HT1080 (cell line): ENCODE measurements at regions not wholly inside any gene's neighbourhood (a gene's known extent, or its start where the extent isn't known, plus 50 kb on each side); places are given as distances from the start of the nearest gene placed in this dataset.
"Not testable (repeated sequence)": the region's sequence is repeated elsewhere in the genome, so short reads cannot be mapped to it uniquely, and the experiment has no call there.

Source experiments
- DNase-seq: peaks from one replicate; pipeline ENCODE4 v3.0.0-alpha.2; 2015; ENCODE audit warnings: low read depth

DNA sequence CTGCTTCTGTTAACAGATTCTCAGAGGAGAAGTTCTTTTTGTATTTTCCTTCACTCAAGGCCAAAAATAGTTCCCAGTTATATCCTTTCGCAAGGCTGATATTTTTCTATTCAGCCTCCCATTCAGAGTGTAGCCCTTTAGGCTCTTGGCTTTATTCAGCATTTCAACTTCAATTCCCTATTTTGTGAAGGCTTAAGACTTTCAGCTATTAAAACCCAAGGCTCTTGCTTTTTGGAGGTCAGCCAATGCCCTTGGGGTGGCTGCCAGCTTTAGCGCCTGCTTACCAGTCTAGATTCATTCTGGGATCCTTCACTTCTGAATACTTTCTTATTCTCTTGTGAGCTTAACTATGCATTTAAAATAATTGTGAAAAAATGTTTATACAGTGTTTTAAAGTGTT lies 57.3 kb upstream of the ADGRA3 start:
- DNase-seq: no peak

DNA sequence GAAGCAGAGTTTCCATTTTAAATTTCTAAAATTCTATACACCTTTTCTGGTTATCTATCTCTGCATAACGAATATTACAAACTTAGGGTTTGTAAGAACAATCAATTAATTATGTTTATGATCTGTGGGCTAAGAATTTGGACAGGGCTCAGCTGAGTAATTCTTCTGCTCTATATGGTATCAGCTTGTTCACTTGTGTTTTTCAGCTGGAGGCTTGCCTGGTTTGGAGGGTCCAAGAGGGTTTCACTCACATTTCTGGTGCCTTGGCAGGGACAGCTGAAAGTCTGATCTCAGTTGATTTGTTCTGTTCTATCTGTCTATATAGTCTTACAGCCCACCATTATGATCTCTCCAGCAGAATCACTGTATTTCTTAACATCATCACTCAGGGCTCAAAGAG lies 57.8 kb upstream of the ADGRA3 start:
- DNase-seq: no peak

DNA sequence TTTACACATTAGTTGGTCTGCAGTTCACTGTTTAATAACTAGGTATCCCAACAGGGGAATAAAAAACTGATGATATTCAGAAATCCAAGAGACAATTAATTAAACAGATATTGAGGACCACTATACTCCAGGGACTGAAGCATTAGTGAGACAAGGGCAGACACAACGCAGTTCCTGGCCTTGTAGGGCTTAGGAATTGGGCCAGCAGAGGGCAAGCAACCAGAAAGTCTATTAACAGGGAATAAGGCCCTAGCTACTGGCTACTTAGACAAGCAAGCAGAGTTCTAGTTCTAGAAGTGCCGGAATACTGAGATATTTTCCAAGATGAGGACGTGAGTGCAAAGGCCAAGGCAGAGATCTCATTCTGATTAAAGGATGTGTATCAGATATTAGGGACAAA lies 58.6 kb upstream of the ADGRA3 start:
- no peak for DNase-seq

DNA sequence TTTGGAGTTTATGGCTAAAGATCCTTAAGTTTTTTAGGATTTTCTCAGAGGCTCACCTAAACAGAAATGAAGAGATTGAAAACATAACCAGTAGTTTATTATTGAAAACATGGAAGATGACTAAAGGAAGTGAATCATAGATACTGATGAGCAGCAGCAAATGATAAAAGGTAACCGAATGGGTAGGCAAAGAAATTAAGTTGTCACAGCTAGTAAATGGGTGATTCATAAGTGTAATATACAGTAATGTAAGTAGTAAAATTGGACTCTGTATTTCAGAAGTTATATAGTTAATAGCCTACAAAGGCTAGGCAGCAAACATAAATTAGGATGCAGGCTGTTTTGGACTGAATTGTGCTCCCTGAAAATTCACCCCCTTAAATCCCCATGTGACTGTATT lies 59.0 kb upstream of the ADGRA3 start:
- no peak for DNase-seq

DNA sequence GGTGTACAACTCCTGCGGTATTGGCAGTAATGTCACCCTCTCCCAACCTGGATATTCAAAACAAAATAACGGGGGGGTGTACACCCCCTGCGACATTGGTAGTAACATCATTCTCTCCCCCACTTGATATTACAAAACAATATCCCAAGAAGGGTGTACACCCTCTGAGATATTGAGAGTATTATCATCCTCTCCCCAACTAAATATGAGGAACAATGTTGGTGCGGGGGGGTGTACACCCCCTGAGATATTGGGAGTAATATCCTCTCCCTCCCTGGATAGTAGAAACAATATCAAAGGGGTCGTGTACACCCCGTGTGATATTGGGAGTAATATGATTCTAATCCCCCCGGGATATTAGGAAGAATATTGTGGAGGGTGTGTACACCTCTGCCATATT lies 71.4 kb upstream of the ADGRA3 start:
- DNase-seq: no peak

DNA sequence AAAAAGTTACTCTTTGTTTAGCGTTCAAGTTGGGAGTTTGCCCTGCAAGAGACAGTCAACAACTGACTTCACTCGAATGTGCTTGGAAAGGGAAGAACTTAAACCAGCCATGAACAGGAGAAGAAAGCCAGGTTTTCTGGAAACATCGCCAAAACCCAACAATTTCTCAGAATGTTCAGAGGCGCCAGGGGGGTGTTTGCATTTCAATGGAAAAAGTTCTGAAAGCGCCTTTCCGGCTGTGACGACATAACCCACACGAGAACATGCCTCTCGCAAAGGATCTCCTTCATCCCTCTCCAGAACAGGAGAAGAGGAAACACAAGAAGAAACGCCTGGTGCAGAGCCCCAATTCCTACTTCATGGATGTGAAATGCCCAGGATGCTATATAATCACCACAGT lies 78.1 kb upstream of the ADGRA3 start:
- no peak for DNase-seq

DNA sequence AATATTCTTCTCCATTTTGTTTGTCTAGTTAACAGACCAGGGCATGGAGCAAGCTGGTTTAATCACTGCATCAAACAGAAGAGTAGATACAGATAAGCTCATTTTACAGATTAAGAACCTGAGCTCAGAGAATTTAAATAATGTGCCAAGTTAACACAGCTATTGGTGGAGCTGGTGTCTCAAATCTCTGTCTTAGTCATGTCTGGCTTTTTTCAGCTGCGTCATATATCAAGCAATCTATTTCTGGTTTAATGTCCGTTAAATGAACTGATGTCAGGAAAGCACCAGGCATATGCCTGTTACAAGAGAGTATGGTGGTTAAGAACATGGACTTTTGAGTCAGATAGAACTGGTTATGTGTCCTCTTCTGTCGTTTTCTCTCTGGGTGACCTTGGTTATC lies 79.8 kb upstream of the ADGRA3 start:
- DNase-seq: peak; percentile 34

DNA sequence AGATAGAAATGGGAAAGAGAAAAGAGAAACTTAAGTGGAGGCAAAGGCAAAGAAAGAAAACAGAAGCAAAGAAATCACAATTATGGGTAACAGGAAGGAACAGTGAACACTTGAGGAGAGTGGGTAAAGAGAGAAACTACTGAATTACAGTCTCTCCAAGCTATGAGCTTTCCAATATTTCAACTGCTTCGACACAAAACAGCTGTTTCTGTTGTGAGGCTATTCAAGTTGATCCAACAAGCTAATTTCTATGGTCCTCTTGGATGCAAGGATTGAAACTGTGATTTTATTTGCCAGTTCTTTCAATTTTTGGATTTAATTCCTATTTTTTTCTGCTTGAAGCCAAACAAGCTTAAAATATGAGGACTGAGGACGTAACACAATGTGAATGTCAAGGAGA lies 80.5 kb upstream of the ADGRA3 start:
- DNase-seq: no peak

DNA sequence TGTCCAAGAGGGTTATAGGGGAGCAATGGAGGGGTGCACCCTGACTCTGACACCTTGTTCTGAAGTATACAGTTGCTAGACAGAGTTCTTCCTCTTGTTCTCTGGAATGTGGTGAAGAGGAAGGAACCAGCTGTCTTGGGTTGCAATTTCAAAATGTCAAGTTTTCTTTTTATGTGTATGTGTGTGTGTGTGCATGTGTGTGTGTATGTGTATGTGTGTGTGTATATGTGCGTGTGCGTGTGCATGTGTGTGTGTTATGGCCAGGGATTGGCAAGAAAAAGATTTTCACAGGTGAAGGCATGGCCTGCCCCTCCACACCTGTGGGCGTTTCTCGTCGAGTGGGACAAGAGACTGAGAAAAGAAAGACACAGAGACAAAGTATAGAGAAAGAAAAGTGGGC lies 81.6 kb upstream of the ADGRA3 start:
- DNase-seq: no peak

DNA sequence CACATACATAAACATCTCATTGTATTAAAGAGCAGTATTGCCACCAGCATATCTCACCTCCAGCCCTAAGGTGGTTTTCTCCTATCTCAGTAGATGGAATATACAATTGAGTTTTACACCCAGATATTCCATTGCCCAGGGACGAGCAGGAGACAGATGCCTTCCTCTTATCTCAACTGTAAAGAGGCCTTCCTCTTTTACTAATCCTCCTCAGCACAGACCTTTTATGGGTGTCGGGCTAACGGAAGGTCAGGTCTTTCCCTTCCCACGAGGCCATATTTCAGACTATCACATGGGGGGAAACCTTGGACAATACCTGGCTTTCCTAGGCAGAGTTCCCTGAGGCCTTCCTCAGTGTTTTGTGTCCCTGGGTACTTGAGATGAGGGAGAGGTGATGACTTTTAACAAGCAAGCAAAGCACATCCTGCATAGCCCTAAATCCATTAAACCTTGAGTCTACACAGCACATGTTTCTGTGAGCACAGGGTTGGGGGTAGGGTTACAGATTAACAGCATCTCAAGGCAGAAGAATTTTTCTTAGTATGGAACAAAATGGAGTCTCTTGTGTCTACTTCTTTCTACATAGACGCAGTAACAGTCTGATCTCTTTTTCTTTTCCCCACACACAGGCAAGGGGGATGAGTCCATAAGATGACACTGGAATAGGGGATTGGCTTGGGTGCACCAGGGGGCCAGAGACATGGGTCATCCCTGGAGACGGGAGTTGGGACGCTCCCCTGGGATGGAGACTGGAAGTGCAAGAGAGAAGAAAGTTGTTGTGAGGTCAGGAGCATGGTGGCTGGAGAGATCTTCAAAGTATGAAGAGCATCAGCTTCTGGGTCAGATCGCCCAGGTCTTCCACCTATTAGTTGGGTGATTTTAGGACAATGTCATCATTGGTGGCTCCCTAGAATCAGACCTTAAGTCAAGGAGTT lies 82.5 kb upstream of the ADGRA3 start:
- not testable (repeated sequence) for DNase-seq

DNA sequence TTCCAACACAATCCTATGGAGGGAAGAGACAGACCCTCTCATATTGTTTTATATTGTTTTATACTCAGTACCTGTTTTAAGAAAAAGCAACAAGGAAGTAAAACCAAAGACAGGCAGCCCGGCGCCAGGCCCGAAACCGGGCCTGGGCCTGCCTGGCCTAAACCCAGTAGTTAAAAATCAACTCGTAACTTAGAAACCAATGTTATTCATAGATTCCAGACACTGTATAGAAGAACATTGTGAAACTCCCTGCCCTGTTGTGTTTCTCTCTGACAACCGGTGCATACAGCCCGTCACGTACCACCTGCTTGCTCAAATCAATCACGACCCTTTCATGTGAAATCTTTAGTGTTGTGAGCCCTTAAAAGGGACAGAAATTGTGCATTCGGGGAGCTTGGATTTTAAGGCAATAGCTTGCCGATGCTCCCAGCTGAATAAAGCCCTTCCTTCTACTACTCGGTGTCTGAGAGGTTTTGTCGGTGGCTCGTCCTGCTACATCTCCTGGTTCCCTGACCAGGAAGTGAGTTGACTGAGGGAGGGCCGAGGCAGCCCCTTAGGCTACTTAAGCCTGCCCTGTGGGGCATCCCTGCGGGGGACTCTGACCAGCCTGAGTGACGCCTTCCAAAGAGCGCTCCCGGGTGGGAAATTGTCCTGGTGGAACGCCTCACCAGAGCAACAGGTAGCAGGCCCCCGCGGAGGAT lies 83.5 kb upstream of the ADGRA3 start:
- not testable (repeated sequence) for DNase-seq

DNA sequence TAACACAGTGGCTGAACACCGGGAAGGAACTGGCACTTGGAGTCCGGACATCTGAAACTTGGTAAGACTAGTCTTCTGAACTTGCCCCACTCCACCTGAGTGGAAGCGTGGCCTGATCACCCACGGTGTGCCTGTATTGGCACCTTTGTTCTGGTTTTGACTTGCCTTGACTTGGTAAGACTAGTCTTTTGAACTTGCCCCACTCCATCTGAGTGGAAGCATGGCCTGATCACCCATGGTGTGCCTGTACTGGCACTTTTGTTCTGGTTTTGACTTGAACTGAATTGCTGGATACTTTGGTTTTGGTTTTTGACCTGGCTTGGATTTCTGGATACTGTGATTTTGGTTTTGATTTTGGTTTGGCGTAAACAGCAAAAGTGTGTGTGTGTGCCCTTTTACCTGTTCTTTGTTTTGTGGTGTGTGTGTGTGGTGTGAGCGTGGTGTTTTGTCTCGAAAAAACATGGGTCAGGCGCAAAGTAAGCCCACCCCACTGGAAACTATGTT lies 84.1 kb upstream of the ADGRA3 start:
- DNase-seq: not testable (repeated sequence)

DNA sequence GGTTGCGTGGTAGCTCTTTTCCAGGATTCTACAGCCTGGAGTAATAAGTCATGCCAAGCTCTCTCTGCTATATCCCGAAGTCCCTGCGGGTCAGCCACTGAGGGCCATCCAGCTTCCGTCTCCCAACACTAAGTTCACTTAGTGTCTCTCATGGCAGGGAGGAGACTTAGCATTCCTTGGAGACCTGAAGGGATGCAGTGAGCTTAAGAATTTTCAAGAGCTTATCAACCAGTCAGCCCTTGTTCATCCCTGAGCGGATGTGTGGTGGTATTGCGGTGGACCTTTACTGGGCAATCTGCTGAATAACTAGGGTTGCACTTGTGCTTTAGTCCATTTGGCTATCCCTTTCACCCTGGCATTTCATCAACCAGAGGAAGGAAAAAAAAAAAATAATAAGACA lies 85.8 kb upstream of the ADGRA3 start:
- not testable (repeated sequence) for DNase-seq

DNA sequence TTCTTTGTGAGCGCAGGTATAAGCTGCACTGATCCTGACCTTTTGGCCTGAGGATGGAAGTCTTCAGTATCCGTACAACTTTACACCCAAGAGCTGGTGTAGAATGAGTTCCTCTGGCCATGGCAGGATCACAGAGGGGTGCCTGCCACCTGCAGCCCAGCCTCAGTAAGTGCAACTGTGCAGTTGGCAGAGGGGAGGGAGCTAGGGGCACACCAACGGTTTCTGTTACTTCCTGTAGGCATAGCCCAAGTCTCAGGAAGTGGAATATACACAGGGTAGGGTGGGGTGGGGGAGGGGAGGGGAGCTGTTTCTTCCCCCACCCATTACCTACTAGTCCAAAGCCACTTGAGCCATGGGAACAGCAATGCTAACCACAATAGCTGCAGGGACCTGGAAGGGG lies 85.4 kb upstream of the GBA3 start:
- peak; percentile 68 for DNase-seq

DNA sequence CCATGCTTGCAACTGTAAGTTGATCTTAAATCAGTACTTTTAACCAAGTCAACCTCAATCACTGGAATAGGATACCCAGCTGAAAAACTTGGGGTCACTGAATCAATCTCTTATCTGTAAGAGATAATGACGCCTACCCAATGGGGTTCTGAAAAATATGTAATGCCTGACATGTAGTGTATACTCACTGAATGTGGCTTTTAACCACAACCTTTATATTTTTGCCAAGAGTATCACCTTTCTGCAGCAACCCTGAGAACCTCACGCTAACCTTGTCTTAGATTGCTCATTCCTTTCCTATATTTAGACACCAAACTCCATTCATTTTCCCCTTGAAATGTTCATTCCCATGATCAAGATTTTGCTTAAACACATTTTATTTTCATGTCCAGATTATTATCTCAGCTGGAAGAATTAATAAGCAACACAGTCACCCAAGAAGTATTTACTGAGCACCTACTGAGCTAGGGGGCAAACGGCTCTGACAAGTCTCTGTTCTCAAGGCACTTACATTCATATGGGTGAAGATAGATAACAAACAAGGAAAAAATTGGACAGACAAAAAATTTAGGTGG lies 82.7 kb upstream of the GBA3 start:
- not testable (repeated sequence) for DNase-seq

DNA sequence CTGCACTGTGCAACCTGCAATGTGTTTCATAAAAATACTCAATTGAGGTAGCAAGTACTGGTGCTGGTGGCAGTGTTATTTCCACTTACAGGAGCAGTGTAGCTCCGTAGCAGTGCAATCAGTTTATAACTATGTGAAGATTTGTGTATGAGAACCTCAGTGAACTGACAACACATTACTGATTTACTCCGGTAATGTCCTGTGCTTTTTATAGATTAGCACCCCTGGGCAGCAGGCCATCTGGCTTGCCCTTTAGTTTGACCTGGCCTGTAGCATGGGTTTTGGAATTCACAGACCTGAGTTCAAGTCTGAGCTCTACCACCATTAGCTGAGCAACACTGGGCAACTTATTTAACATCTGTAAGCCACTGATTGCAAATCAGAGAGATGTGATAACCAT lies 78.6 kb upstream of the GBA3 start:
- DNase-seq: no peak

DNA sequence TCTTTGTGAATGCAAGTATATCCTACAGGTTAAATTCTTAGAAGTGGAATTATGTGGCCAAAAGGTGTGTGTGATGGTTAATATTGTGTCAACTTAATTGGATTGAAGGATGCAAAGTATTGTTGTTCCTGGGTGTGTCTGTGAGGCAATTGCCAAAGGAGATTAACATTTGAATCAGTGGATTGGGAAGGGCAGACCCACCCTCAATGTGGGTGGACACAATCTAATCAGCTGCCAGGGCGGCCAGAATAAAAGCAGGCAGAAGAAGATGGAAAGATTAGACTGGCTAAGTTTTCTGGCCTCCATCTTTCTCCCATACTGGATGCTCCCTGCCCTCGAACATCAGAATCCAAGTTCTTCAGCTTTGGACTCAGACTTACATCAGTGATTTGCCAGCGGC lies 76.2 kb upstream of the GBA3 start:
- DNase-seq: no peak

DNA sequence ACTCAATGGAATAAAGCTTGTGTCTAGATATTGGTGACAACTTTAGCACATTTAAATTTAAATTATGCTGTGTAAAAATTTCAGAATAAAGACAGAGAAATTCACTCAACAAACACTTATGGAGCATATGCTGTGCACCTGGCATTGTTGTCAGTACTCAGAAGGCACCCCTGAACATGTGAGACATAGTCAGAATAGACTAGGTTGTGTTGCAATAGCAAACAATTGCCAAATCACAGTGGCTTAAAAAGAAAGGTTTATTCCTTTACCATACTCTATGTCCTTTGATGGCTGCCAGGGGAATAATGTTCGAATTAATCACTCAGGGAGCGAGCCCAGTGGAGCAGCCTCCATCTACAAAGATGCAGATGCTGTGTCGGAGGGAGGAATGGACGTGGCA lies 72.6 kb upstream of the GBA3 start:
- DNase-seq: not testable (repeated sequence)

DNA sequence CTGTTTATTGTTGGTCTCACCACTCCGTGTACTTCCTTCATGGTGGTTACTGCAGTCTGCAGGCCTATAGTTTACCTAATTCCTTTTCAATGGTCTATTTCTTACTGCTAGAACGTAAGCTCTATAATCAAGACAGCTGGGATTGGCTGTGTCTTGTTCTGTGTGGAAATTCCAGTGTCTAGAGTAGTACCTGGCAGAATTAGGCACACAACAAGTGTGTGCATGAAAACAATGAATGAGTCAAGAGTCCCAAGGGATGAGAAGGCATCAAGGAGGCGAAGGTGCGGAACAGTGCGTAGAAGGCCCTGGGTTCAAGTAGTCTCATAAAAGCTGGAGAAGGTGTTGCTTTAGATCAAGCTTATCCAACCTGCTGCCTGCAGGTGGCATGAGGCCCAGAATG lies 70.8 kb upstream of the GBA3 start:
- DNase-seq: not testable (repeated sequence)

DNA sequence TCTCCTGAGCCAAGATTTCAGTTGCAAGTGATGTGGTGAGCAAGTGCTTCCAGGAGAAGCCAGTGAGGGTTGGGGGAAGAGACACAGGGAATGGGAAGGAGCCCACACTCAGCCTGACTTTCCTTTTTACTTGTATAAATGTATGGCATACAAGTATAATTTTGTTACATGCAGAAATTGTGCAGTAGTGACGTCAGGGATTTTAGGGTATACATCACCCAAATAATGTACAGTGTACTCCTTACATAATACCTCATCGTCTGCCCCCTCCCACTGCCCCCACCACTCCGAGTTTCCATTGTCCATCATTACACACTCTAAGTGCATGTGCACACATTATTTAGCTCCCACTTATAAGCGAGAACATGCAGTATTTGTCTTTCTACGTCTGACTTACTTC lies 68.7 kb upstream of the GBA3 start:
- DNase-seq: not testable (repeated sequence)

DNA sequence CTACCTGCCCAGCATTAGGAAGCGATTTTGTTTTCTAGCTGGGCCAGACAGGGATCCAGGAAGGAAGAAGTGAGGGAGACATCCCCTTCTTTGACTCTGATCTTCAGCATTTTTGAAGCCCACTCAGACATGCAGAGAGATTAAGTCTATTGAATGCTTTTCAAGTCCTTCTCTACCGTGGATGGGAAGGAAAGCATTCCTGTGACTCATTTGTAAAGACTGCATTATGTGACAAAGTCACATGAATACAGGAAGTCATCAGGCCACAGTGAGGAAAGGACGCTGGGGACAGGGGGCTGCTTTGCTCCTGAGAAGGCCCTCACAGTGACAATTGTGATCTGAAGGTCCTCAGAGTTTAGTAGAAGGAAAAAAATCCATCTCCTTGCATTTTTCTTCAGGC lies 67.4 kb upstream of the GBA3 start:
- peak; percentile 31 for DNase-seq

DNA sequence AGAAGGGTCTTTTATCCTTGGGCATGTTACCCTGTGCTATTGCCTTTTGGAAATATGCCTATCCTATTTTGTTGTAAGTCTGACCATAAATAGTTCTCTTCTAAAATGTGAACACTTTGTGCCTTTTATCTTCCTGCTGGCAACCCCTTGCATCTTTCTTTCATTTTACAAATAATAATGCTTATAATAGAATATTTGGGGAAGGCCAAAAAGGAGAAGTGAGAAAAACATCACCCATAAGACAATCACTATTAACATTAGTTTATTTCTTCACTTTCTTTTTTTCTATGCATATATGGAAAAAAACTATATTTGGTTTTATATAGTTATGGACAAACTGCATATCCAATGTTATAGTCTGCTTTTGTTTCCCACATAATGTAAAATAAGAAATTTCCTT lies 64.9 kb upstream of the GBA3 start:
- not testable (repeated sequence) for DNase-seq
